OCI-LY7 (cell line): ENCODE measurements at regions not wholly inside any gene's neighbourhood (a gene's known extent, or its start where the extent isn't known, plus 50 kb on each side); places are given as distances from the start of the nearest gene placed in this dataset.

Experiments
- EZH2phosphoT487 ChIP-seq: fragments of 200-600 bp; sonication (generic); IDR thresholded peaks from 2 replicates; pipeline ENCODE4 v1.6.1; 2018; ENCODE audit warnings: low read depth, borderline replicate concordance, mild to moderate bottlenecking, mixed run types, antibody characterized with exemption, low read length, moderate library complexity, mixed read lengths
- TF ChIP-seq, protein P1 (sequence below): fragments of 200-600 bp; sonication (generic); conservative IDR thresholded peaks from 2 replicates; pipeline ENCODE4 v1.5.1; 2014; ENCODE audit warnings: mild to moderate bottlenecking, antibody characterized with exemption, low read length, moderate library complexity, mixed read lengths

DNA sequence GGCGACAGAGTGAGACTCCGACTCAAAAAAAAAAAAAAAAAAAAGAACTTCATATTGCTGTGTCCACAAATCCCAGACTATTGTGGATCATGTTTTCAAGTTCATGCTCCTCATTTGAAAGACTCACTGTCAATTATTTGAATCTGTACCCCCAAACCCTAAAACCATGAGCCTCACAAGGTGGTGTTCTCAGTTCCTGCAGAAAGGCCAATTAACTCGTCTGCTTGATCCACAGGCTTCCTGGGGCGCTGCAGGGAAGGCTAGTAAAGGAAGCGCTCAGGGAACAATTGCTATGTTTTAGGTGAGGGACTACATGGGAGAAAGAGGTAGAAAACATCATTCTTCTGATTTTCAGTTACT, 396.8 kb upstream of the NETO1 start:
- TF ChIP-seq EZH2phosphoT487: no peak
- TF ChIP-seq, protein P1, sequence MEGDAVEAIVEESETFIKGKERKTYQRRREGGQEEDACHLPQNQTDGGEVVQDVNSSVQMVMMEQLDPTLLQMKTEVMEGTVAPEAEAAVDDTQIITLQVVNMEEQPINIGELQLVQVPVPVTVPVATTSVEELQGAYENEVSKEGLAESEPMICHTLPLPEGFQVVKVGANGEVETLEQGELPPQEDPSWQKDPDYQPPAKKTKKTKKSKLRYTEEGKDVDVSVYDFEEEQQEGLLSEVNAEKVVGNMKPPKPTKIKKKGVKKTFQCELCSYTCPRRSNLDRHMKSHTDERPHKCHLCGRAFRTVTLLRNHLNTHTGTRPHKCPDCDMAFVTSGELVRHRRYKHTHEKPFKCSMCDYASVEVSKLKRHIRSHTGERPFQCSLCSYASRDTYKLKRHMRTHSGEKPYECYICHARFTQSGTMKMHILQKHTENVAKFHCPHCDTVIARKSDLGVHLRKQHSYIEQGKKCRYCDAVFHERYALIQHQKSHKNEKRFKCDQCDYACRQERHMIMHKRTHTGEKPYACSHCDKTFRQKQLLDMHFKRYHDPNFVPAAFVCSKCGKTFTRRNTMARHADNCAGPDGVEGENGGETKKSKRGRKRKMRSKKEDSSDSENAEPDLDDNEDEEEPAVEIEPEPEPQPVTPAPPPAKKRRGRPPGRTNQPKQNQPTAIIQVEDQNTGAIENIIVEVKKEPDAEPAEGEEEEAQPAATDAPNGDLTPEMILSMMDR: no peak
